Pancreas (tissue), 10 donors: ENCODE measurements at regions not wholly inside any gene's neighbourhood (a gene's known extent, or its start where the extent isn't known, plus 50 kb on each side); places are given as distances from the start of the nearest gene placed in this dataset.

Source experiments
- ATAC-seq, 4 donors: fragments of 200-7000 bp; cut with Tn5 transposase; one replicate each; pipeline versions ENCODE4 v1.8.0 to v1.9.1; 2020; ENCODE audit warnings: mild to moderate bottlenecking in 4 of 4, moderate library complexity in 4 of 4
- DNase-seq, 6 donors: peaks; one replicate each; pipeline ENCODE4 v3.0.0-alpha.2; 2020
- FAIRE-seq: peaks from 2 replicates; lab custom pipeline; 2012; peaks lifted over from hg19 to GRCh38; lab: Jason Lieb, UNC
- H3K27ac ChIP-seq, 4 donors: fragments of 200-600 bp; sonication (generic); 1 replicate in 3 of 4; 2 replicates in 1 of 4; pipeline versions ENCODE4 v1.5.0 to v1.8.0; 2020
- H3K27me3 ChIP-seq, 4 donors: fragments of 200-600 bp; one replicate each; pipeline ENCODE4 v1.8.0; 2021
- H3K36me3 ChIP-seq, 3 donors: fragments of 200-600 bp; sonication (generic) in 1 of 3; one replicate each; pipeline versions ENCODE4 v1.5.0 to v1.8.0; 2020 to 2021
- H3K4me1 ChIP-seq, 3 donors: fragments of 200-600 bp; one replicate each; pipeline ENCODE4 v1.8.0; 2021
- H3K4me3 ChIP-seq, 4 donors: fragments of 200-600 bp; sonication (generic) in 2 of 4; one replicate each; pipeline versions ENCODE4 v1.5.0 to v1.8.0; 2020 to 2021
- H3K9me3 ChIP-seq, 4 donors: fragments of 200-600 bp; one replicate each; pipeline ENCODE4 v1.8.0; 2021
- WGBS, 2 donors: extraction: QIAGEN DNeasy Blood & Tissue Kit; methylation state at CpG; one replicate each; pipeline ENCODE4 v1.1.7; 2013; 5-methylcytosine and 5-hydroxymethylcytosine counted together
- intact Hi-C, 3 donors: fragments of 100-400 bp; cut with DNase I; formaldehyde crosslinking; loops; one replicate each; pipeline versions ENCODE4 v1.11.1 to v1.14.2; 2022
- TF ChIP-seq, protein P1 (sequence below), 4 donors: fragments of 200-600 bp; sonication (generic) in 3 of 4; IDR thresholded peaks; one replicate each; pipeline versions ENCODE4 v1.5.0 to v1.8.0; 2021; ENCODE audit warnings: antibody characterized with exemption in 4 of 4
- donor health status: healthy with polysubstance abuse.
- donor health status: DM: no; HTN: no; CAD: no; lungs with moderate emphysema.
- donor health status: DM: no; HTN: no; CAD: no.
- donor health status: control.
- donor health status: control.
- donor health status: Bipolar disorder and iron deficiency.
- donor health status: DM: yes; HTN: yes; CAD: no.
- donor health status: DM: no; HTN: no; CAD: no.
- donor health status: DM: no; HTN: no; CAD: no.
- donor health status: DM: yes; HTN: yes; CAD: no.

GRCh38 chr5:13625616-13626198, 318.8 kb downstream of the DNAH5 start:
- ATAC-seq (no peak), DNase-seq (no peak), FAIRE-seq (no peak)
- no peaks in the 10 kb centered on the region for H3K36me3 ChIP-seq
- no peaks in the 10 kb centered on the region for H3K27me3 ChIP-seq
- H3K27ac ChIP-seq: no peak overlapping the region
- H3K4me1 ChIP-seq: no peaks in the 10 kb centered on the region
- 90 to 93% methylated on average over 1 of the region's 1 CpG for WGBS, 2 donors
- H3K4me3 ChIP-seq: no peak overlapping the region
- no peaks in the 10 kb centered on the region for H3K9me3 ChIP-seq
- TF ChIP-seq, protein P1, sequence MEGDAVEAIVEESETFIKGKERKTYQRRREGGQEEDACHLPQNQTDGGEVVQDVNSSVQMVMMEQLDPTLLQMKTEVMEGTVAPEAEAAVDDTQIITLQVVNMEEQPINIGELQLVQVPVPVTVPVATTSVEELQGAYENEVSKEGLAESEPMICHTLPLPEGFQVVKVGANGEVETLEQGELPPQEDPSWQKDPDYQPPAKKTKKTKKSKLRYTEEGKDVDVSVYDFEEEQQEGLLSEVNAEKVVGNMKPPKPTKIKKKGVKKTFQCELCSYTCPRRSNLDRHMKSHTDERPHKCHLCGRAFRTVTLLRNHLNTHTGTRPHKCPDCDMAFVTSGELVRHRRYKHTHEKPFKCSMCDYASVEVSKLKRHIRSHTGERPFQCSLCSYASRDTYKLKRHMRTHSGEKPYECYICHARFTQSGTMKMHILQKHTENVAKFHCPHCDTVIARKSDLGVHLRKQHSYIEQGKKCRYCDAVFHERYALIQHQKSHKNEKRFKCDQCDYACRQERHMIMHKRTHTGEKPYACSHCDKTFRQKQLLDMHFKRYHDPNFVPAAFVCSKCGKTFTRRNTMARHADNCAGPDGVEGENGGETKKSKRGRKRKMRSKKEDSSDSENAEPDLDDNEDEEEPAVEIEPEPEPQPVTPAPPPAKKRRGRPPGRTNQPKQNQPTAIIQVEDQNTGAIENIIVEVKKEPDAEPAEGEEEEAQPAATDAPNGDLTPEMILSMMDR (IDR thresholded peaks at IDR 0.05): no peak
- intact Hi-C loops: no loop called here

- no peak overlapping the region for H3K4me3 ChIP-seq
- peak in 1 of 6 donors; percentile 13 for DNase-seq
- H3K27me3 ChIP-seq: no peaks in the 10 kb centered on the region
- no peak overlapping the region for H3K27ac ChIP-seq
- no peak for FAIRE-seq
- no peaks in the 10 kb centered on the region for H3K36me3 ChIP-seq
- peak in 2 of 4 donors; percentile 61 to 70 for ATAC-seq
- no peaks in the 10 kb centered on the region for H3K9me3 ChIP-seq
- TF ChIP-seq, protein P1 (IDR thresholded peaks at IDR 0.05): no peak
- no peaks in the 10 kb centered on the region for H3K4me1 ChIP-seq
- intact Hi-C loops: no loop called here
- WGBS, 2 donors: 30 to 36% methylated on average over 6 of the region's 6 CpGs
Observed at GRCh38 chr5:13624283-13625074, 320.0 kb downstream of the DNAH5 start.

DNA sequence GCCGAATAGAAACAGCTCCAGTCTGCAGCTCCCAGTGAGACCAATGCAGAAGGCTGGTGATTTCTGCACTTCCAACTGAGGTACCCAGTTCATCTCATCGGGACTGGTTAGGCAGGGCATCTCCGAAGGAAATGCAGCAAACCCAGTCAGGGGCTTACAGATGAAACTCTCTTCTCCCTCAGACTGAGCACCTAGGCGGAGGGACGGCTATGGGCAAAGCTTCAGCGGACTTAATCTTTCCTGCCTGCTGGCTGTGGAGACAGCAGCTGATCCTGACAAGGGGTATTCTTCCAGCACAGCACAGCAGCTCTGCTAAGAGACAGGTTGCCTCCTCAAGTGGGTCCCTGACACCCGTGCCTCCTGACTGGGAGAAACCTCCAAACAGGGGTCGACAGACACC, 330.9 kb downstream of the DNAH5 start:
- WGBS, 2 donors: 58 to 72% methylated on average over 8 of the region's 8 CpGs
- Histone ChIP-seq H3K4me3 (no peak overlapping the region), H3K9me3 (no peaks in the 10 kb centered on the region), H3K27ac (no peak overlapping the region), H3K27me3 (no peaks in the 10 kb centered on the region), H3K36me3 (no peaks in the 10 kb centered on the region), H3K4me1 (no peaks in the 10 kb centered on the region)
- TF ChIP-seq, protein P1 (IDR thresholded peaks at IDR 0.05): no peak
- ATAC-seq (no peak), DNase-seq (peak in 1 of 6 donors; percentile 45), FAIRE-seq (no peak)
- intact Hi-C loops: no loop called here

GRCh38 chr5:13611604-13612003, 332.9 kb downstream of the DNAH5 start:
- no peak for FAIRE-seq
- WGBS, 2 donors: 66 to 83% methylated on average over 3 of the region's 3 CpGs
- no peaks in the 10 kb centered on the region for H3K4me1 ChIP-seq
- no peak for ATAC-seq
- TF ChIP-seq, protein P1 (IDR thresholded peaks at IDR 0.05): no peak
- H3K27ac ChIP-seq: no peak overlapping the region
- H3K9me3 ChIP-seq: no peaks in the 10 kb centered on the region
- DNase-seq: no peak
- H3K4me3 ChIP-seq: no peak overlapping the region
- H3K27me3 ChIP-seq: no peaks in the 10 kb centered on the region
- H3K36me3 ChIP-seq: no peaks in the 10 kb centered on the region
- intact Hi-C loops: no loop called here

- Histone ChIP-seq H3K27me3 (no peaks in the 10 kb centered on the region), H3K36me3 (no peaks in the 10 kb centered on the region), H3K9me3 (no peaks in the 10 kb centered on the region), H3K4me1 (no peaks in the 10 kb centered on the region), H3K4me3 (no peak overlapping the region), H3K27ac (no peak overlapping the region)
- WGBS, 2 donors: 68 to 77% methylated on average over 4 of the region's 4 CpGs
- TF ChIP-seq, protein P1 (IDR thresholded peaks at IDR 0.05): no peak
- ATAC-seq (no peak), FAIRE-seq (no peak), DNase-seq (no peak)
- intact Hi-C loops: no loop called here
Observed at GRCh38 chr5:13609504-13609903, 335.0 kb downstream of the DNAH5 start.
